Posterior cingulate gyrus (tissue), 11 donors: ENCODE measurements at regions not wholly inside any gene's neighbourhood (a gene's known extent, or its start where the extent isn't known, plus 50 kb on each side); places are given as distances from the start of the nearest gene placed in this dataset.
A peak's percentile ranks its signal among the peaks of the same experiment; 100 is the strongest.
"Not testable (repeated sequence)": the region's sequence is repeated elsewhere in the genome, so short reads cannot be mapped to it uniquely, and the experiment has no call there.

Experiments used
- DNase-seq, 10 donors: peaks; one replicate each; pipeline versions ENCODE4 v3.0.0 to v3.0.0-alpha.2; 2020 to 2021; ENCODE audit warnings: mixed read lengths in 3 of 10
- intact Hi-C: fragments of 100-400 bp; cut with DNase I; formaldehyde crosslinking; loops from one replicate; pipeline ENCODE4 v1.15.1; 2023

GRCh38 chr7:79965946-79966345 is 168.7 kb upstream of the GNAI1 start:
- intact Hi-C loops: no loop called here
- no peak for DNase-seq

- intact Hi-C loops: no loop called here
- no peak for DNase-seq
Observed at GRCh38 chr7:79964463-79964862, 170.2 kb upstream of the GNAI1 start.

GRCh38 chr7:79953130-79953529 is 181.5 kb upstream of the GNAI1 start:
- intact Hi-C loops: no loop called here
- DNase-seq: no peak

GRCh38 chr7:79952399-79952798 is 182.2 kb upstream of the GNAI1 start:
- intact Hi-C loops: no loop called here
- no peak for DNase-seq

GRCh38 chr7:79951415-79951814 is 183.2 kb upstream of the GNAI1 start:
- intact Hi-C loops: no loop called here
- no peak for DNase-seq

GRCh38 chr7:79949778-79950177 is 184.9 kb upstream of the GNAI1 start:
- intact Hi-C loops: no loop called here
- no peak for DNase-seq

GRCh38 chr7:79936281-79936983 is 198.2 kb upstream of the GNAI1 start:
- DNase-seq: no peak
- intact Hi-C loops: no loop called here

GRCh38 chr7:79934727-79935126 is 199.9 kb upstream of the GNAI1 start:
- intact Hi-C loops: no loop called here
- peak in 1 of 10 donors; percentile 53 for DNase-seq

GRCh38 chr7:79933144-79933543 is 201.5 kb upstream of the GNAI1 start:
- no peak for DNase-seq
- intact Hi-C loops: no loop called here

GRCh38 chr7:79930604-79931003 is 204.0 kb upstream of the GNAI1 start:
- DNase-seq: no peak
- intact Hi-C loops: no loop called here

GRCh38 chr7:79927116-79927515 is 207.5 kb upstream of the GNAI1 start:
- intact Hi-C loops: no loop called here

GRCh38 chr7:79923953-79924352 is 210.7 kb upstream of the GNAI1 start:
- intact Hi-C loops: no loop called here

More at GRCh38 chr7:79927116-79927515, 207.5 kb upstream of the GNAI1 start:
- DNase-seq: no peak

GRCh38 chr7:79922894-79923293 is 211.7 kb upstream of the GNAI1 start:
- intact Hi-C loops: no loop called here
- peak in 3 of 10 donors; percentile 41 to 85 (median 79) for DNase-seq

More at GRCh38 chr7:79923953-79924352, 210.7 kb upstream of the GNAI1 start:
- no peak for DNase-seq

GRCh38 chr7:79921976-79922375 is 212.7 kb upstream of the GNAI1 start:
- intact Hi-C loops: no loop called here
- peak in 3 of 10 donors; percentile 25 to 70 (median 43) for DNase-seq

GRCh38 chr7:79918632-79919031 is 216.0 kb upstream of the GNAI1 start:
- DNase-seq, intact Hi-C loops: not testable (repeated sequence)

GRCh38 chr7:79915346-79915745 is 219.3 kb upstream of the GNAI1 start:
- DNase-seq, intact Hi-C loops: not testable (repeated sequence)

GRCh38 chr7:79912213-79912633 is 222.4 kb upstream of the GNAI1 start:
- intact Hi-C loops: no loop called here
- DNase-seq: no peak

- intact Hi-C loops: no loop called here
- no peak for DNase-seq
Observed at GRCh38 chr7:79911420-79911819, 223.2 kb upstream of the GNAI1 start.

GRCh38 chr7:79909176-79909575 is 225.5 kb upstream of the GNAI1 start:
- no peak for DNase-seq
- intact Hi-C loops: no loop called here

- intact Hi-C loops: no loop called here
- no peak for DNase-seq
Observed at GRCh38 chr7:79897166-79897565, 237.5 kb upstream of the GNAI1 start.

GRCh38 chr7:79893991-79894390 is 240.6 kb upstream of the GNAI1 start:
- intact Hi-C loops: no loop called here
- no peak for DNase-seq

- intact Hi-C loops: no loop called here
- no peak for DNase-seq
Observed at GRCh38 chr7:79882922-79883321, 251.7 kb upstream of the GNAI1 start.

GRCh38 chr7:79880312-79880711 is 254.3 kb upstream of the GNAI1 start:
- intact Hi-C loops: no loop called here
- DNase-seq: no peak
